GM12865 (cell line): ENCODE measurements at regions not wholly inside any gene's neighbourhood (a gene's known extent, or its start where the extent isn't known, plus 50 kb on each side); places are given as distances from the start of the nearest gene placed in this dataset.

Experiments used
- DNase-seq: peaks from one replicate; pipeline ENCODE4 v3.0.0; 2010; ENCODE audit warnings: low read depth
- H3K4me3 ChIP-seq: 2 replicates; pipeline ENCODE4 v1.5.1; 2011; ENCODE audit warnings: mild to moderate bottlenecking, low read depth, low read length, control low read depth
- TF ChIP-seq, protein P1 (sequence below): IDR thresholded peaks from 2 replicates; pipeline ENCODE4 v1.5.1; 2011; ENCODE audit warnings: low read length, control low read depth, low read depth, inconsistent platforms; ENCODE audit not compliant: insufficient read depth; ENCODE audit errors: missing control alignments

DNA sequence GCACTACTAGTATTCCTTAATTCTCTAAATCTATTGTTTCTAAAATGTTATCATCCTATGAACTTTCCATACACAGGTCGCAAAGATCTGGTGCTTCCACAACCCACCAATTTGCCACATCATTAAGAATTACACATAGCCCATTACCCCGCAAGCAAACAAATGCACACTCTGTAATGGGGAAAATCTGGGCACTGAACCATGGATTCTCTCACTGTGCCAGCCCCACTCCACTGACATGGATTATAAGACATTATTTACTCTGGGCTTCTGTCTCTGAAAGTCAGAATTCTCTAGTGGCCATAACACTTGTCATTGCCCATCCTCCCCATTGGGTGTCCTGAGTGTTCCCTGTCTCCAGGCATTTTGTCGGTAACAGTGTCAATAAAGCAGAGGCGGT, 537.1 kb downstream of the EPHA4 start:
- no peak overlapping the region for H3K4me3 ChIP-seq
- TF ChIP-seq, protein P1, sequence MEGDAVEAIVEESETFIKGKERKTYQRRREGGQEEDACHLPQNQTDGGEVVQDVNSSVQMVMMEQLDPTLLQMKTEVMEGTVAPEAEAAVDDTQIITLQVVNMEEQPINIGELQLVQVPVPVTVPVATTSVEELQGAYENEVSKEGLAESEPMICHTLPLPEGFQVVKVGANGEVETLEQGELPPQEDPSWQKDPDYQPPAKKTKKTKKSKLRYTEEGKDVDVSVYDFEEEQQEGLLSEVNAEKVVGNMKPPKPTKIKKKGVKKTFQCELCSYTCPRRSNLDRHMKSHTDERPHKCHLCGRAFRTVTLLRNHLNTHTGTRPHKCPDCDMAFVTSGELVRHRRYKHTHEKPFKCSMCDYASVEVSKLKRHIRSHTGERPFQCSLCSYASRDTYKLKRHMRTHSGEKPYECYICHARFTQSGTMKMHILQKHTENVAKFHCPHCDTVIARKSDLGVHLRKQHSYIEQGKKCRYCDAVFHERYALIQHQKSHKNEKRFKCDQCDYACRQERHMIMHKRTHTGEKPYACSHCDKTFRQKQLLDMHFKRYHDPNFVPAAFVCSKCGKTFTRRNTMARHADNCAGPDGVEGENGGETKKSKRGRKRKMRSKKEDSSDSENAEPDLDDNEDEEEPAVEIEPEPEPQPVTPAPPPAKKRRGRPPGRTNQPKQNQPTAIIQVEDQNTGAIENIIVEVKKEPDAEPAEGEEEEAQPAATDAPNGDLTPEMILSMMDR, result no peak
- DNase-seq, result no peak

DNA sequence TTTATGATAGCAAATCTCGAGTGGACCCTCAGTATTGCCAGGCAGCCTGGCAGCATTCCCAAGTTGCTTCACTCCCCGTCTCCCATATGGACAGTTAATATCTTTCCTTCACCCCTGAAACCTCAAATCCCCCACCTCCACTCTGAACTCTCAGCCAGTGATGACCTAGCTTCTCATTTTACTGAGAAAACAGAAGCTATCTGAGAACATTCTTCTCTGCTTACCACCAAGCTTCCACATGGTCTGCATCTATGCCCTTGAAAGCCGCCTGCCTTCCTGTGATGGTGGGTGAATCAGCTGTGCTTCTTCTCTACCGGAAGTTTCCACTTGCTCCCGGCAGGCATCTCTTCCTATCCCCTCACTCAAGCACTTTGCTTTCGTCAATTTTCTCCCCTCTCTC, 529.2 kb downstream of the EPHA4 start:
- H3K4me3 ChIP-seq, result no peak overlapping the region
- TF ChIP-seq, protein P1, result no peak
- DNase-seq, result no peak

DNA sequence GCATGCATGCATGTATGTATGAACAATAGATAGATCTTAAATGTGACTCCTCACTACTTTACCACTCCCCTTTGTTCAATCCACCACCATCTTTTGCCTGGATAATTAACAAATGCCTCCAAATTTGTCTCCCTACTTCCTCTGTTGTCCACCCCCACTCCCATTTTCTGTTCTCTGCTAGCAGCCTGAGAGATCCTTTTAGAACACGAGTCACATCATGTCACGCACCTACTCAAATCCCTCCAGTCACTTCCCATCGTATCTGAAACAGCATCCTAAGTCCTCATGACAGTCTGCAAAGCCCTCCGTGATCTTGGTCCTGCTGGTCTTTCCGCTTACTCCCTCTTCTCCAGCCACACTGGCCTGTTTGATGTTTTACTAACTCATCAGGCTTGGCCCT, 527.3 kb downstream of the EPHA4 start:
- DNase-seq, result no peak
- H3K4me3 ChIP-seq, result no peak overlapping the region
- TF ChIP-seq, protein P1, result no peak

- TF ChIP-seq, protein P1, result no peak
- DNase-seq, result peak; percentile 17
Observed at GRCh38 chr2:221050020-221050795, 521.9 kb downstream of the EPHA4 start.

GRCh38 chr2:221051162-221051561, 520.9 kb downstream of the EPHA4 start:
- TF ChIP-seq, protein P1, result no peak
- DNase-seq, result no peak
- no peak overlapping the region for H3K4me3 ChIP-seq

More at GRCh38 chr2:221050020-221050795, 521.9 kb downstream of the EPHA4 start:
- H3K4me3 ChIP-seq, result no peak overlapping the region

GRCh38 chr2:221060376-221060775, 511.7 kb downstream of the EPHA4 start:
- no peak for DNase-seq
- H3K4me3 ChIP-seq, result no peak overlapping the region
- TF ChIP-seq, protein P1, result no peak

DNA sequence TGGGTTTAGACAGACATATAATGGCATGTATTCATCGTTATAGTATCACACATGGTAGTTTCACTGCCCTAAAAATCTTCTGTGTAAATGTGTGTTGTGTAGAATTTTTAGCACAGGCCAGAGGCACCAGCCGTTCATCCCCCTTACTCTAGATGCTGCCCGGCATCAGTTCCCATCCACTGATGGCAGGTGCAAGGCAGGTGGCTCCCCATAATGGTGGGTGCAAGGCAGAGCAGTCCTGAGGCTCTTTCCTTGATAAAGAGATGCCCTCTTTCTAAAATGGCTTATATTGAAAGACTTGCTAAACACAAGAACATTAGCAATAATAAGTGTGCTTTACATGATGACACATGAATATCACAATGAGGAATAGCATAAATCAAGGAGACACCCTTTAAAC, 508.5 kb downstream of the EPHA4 start:
- no peak for DNase-seq
- TF ChIP-seq, protein P1, result no peak
- H3K4me3 ChIP-seq, result no peak overlapping the region
